NK-92 (cell line): ENCODE measurements at regions not wholly inside any gene's neighbourhood (a gene's known extent, or its start where the extent isn't known, plus 50 kb on each side); places are given as distances from the start of the nearest gene placed in this dataset.
"Not testable (repeated sequence)": the region's sequence is repeated elsewhere in the genome, so short reads cannot be mapped to it uniquely, and the experiment has no call there.

ENCODE experiments used
- DNase-seq: peaks from one replicate; lab custom pipeline; 2025; ENCODE audit not compliant: unreplicated experiment; lab: John Stamatoyannopoulos, UW

DNA sequence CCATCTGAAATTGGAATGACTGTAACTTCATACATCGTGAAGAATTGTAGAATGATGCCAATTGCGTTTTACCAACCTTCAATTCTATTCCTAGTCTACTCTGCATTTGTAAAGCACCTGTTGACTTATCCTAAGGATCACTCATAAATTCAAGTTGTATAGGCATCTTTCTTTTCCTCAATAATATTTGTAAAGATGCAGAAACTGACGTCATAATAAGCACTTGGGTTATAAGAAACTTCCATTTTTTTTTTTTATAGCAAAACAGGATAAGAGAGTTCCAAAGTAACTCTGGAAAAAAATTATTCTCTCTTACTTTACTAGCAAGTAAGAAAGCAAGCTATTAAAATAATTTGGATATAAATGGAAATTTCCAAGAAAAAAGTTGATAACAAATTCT is 1377.4 kb upstream of the ACVR2A start:
- no peak for DNase-seq

DNA sequence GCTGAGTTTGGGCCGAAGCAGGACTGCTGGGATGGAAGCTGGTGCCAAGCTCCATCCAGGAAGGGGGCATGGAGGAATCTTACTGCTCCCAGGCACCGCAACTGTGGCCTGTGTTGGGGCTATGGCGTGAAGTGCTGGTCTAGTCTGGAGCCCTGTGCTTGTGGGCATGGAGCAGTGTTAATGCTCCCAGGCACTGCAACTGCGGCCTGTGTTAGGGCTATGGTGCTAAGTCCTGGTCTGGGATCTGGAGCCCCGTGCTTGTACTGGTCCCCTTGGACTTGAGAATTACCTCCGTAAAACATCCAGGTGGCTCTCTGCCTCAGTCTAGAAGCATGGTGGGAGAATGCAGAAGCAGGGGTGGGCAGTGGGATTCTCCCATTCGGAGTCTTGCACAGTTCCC is 1379.4 kb upstream of the ACVR2A start:
- no peak for DNase-seq

DNA sequence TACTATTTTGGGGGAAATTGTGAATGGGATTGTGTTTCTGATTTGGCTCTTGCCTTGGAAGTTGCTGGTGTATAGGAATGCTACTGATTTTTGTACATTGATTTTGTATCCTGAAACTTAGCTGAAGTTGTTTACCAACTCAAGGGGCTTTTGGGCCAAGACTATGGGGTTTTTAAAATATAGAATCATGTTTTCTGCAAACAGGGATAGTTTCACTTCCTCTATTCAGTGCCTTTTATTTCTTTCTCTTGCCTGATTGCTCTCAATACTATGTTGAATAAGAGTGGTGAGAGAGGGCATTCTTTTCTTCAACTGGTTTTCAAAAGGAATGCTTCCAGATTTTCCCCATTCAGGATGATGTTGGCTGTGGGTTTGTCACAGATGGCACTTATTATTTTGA is 1383.8 kb upstream of the ACVR2A start:
- DNase-seq = no peak

GRCh38 chr2:146458585-146458984 is 1386.2 kb upstream of the ACVR2A start:
- no peak for DNase-seq

DNA sequence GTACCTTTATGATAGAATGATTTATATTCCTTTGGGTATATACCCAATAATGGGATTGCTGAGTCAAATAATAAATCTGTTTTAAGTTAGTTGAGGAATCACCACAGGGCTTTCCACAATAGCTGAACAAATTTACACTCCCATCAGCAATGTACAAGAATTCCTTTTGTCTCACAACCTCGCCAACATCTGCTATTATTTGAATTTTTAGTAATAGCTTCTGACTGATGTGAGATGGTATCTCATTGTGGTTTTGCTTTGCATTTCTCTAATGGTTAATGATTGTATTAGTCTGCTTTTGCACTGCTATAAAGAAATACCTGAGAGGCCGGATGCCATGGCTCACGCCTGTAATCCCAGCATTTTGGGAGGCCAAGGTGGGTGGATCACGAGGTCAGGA is 1387.6 kb upstream of the ACVR2A start:
- no peak for DNase-seq

DNA sequence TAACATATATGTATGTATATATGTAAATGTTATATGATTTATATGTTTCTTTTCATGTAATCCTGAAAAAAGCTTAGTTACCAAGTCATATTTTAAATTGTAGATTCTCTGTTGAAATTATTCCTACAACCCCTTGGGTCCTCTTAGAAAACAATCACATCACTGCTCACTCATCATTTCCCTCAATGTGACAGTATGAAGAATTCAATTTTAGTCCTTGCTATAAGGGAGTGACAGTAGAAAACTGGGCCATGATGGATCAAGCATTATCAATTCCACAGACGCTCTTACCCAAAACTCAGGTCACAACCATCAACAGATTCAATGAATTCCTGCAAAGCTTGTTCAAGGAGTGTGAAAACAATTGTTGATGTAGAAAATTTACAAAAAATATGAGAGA is 1389.5 kb upstream of the ACVR2A start:
- DNase-seq = no peak

- DNase-seq = no peak
These were observed 1392.9 kb upstream of the ACVR2A start for GRCh38 chr2:146451972-146452371.

- DNase-seq = no peak
These were observed 1394.7 kb upstream of the ACVR2A start for GRCh38 chr2:146450131-146450530.

DNA sequence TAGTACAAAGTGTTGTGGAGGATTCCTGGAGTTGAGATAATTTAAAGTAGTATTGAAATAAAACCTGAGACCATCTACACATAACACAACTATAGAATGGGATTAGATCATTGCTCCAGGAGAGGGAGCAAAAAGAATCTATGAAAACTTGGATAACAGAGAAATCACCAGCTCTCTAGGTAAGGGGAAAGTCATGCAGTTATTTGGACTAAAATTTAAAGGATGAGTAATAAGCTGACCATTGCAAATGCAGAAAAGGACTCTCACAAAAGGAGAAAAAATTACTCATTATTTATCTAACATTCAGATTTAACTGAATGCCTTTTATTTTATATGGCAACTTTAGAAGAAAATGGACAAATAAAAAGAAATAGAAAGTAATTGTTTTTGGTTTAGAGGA is 1399.8 kb upstream of the ACVR2A start:
- no peak for DNase-seq

DNA sequence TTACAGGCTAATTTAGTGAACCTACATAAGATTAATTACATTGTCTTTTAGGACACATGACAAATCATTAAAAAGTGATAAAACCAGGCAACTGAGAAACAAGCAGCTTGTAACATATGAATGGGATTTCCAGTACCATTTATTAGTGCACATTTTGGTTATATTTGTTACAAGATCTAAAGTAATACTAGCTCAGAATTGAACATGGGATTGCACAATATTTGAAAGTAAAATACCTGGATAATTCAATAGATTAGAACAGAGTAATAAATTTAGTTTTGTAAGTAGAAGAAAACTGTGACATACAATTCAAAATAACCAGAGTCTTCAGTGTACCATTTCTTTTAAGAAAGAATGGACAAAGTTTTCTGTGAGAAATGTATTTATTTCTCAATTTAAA is 1400.7 kb upstream of the ACVR2A start:
- no peak for DNase-seq

DNA sequence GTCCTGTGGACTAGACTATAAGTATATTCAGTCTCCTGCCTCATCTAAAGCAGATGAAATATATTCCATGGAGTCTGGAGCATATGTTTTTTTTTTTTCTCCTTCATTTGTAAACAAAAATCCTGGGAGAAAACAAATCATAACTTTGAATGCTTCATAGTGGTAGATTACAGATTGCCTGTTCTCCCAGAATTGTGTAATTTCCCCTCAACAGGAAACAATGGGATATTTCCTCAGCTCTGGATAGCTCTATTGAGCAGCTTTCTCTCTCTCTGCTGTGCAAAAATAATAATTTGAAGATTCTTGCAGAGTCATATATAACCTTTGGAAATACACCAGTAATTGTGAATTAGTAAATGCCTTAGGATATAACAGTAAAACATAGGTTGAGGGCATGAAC is 1406.6 kb upstream of the ACVR2A start:
- DNase-seq = no peak

DNA sequence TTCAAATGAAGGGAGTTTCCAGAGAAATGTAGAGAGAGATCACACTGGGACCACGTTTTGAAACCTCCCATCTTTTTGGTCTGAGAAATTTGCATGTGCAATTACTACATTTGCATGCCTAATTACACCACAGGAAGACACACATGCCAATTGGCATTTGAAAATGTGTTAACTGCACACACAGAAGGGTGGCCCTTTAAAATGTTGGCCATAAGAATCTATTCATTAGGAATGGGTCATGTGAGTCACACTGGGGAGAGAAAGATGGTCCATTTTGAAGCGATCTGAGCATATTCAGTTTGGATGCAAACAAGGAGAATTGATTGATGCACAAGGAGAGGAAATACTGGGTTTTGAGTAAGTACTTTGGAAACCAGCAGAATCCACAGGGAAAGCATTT is 1407.1 kb upstream of the ACVR2A start:
- no peak for DNase-seq

- no peak for DNase-seq
These were observed 1411.5 kb upstream of the ACVR2A start for GRCh38 chr2:146433116-146433875.

GRCh38 chr2:146429366-146429765 is 1415.5 kb upstream of the ACVR2A start:
- DNase-seq = no peak

- no peak for DNase-seq
These were observed 1426.9 kb upstream of the ACVR2A start for GRCh38 chr2:146417942-146418341.

GRCh38 chr2:146415291-146415690 is 1429.5 kb upstream of the ACVR2A start:
- DNase-seq = no peak

DNA sequence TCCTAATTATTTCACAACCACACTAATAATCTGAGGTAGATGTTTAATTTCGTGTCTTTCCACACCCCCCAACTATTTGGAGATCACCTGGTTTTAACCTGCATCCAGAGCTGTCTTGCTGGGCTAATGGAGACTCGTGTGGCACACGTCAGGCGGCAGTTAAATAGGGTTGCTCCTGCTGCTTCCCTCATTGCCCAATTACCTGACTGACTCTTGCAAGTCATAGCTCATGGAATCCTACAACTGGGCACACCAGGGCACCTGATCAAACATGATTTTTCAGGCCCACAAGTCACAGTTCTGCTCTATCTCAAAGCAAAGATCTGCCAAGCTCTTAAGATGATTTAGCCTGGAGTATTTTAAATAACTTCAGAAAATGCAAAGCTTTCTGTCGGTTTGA is 1430.4 kb upstream of the ACVR2A start:
- DNase-seq = no peak

GRCh38 chr2:146413086-146413610 is 1431.7 kb upstream of the ACVR2A start:
- DNase-seq = no peak

DNA sequence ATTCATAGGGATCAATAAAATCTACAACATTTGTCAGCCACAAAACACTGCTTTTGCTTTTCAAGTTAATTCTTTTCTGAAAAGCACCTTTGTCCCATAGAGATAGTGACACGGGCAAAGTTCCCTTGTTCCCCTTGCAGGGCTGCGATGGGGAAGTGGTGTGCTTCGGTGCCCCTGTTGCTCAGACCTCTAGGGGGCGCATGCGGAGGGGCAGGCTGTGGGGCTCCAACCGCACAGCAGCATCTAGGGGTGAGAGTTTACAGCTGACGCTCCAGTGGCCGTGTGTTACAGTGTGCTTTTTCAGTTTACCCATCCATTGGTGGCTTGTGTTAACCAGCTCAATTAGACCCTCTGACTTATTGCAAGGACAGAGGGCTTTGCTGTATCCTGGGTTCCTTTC is 1432.2 kb upstream of the ACVR2A start:
- DNase-seq = no peak

- DNase-seq = not testable (repeated sequence)
These were observed 1439.2 kb upstream of the ACVR2A start for GRCh38 chr2:146405402-146406309.

DNA sequence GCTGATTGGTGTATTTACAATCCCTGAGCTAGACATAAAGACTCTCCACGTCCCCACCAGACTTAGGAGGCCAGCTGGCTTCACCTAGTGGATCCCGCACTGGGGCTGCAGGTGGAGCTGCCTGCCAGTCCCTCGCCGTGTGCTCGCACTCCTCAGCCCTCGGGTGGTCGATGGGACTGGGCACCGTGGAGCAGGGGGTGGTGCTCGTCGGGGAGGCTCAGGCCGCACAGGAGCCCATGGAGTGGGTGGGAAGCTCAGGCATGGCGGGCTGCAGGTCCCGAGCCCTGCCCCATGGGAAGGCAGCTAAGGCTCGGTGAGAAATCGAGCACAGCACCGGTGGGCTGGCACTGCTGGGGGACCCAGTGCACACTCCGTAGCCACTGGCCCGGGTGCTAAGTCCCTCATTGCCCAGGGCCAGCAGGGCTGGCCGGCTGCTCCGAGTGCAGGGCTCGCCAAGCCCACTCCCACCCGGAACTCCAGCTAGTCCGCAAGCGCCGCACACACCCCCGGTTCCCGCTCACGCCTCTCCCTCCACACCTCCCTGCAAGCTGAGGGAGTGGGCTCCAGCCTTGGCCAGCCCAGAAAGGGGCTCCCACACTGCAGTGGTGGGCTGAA is 1441.2 kb upstream of the ACVR2A start:
- DNase-seq = not testable (repeated sequence)

DNA sequence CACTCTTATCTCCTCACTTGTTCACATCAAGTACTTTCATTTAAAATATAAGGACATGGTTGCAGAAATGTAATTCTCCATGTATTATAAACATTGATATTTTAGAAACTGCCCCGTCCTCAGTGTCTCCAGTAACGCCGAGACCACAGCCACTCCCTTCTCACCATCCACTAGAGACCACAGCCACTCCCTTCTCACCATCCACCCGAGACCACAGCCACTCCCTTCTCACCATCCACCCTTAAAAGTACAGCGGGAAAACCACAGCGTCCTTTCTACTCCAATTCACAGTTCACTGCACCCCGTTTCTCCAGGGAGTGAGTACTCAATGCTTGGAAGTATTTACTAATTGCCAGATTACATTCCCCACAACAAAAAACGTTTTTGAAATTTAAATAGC is 1452.2 kb upstream of the ACVR2A start:
- DNase-seq = no peak
